BE2C (cell line): ENCODE measurements at regions not wholly inside any gene's neighbourhood (a gene's known extent, or its start where the extent isn't known, plus 50 kb on each side); places are given as distances from the start of the nearest gene placed in this dataset.

Experiments
- DNase-seq: peaks from one replicate; pipeline ENCODE4 v3.0.0-alpha.2; 2020
- H3K27me3 ChIP-seq: fragments of 250-450 bp; sonication (Bioruptor Pico); 2 replicates; pipeline ENCODE4 v1.5.1; 2020; ENCODE audit warnings: mild to moderate bottlenecking
- H3K36me3 ChIP-seq: fragments of 250-450 bp; sonication (Bioruptor Pico); 2 replicates; pipeline ENCODE4 v1.5.1; 2020; ENCODE audit warnings: mild to moderate bottlenecking
- H3K4me1 ChIP-seq: fragments of 250-450 bp; sonication (Bioruptor Pico); 2 replicates; pipeline ENCODE4 v1.5.1; 2020
- H3K4me3 ChIP-seq: 2 replicates; pipeline ENCODE4 v1.5.1; 2011; ENCODE audit warnings: low read depth, low read length
- H3K9me3 ChIP-seq: fragments of 250-450 bp; sonication (Bioruptor Pico); 2 replicates; pipeline ENCODE4 v1.5.1; 2020
- TF ChIP-seq, protein P1 (sequence below): IDR thresholded peaks from 2 replicates; pipeline ENCODE4 v1.5.1; 2012; ENCODE audit warnings: mild to moderate bottlenecking, low read depth, low read length

- TF ChIP-seq, protein P1, sequence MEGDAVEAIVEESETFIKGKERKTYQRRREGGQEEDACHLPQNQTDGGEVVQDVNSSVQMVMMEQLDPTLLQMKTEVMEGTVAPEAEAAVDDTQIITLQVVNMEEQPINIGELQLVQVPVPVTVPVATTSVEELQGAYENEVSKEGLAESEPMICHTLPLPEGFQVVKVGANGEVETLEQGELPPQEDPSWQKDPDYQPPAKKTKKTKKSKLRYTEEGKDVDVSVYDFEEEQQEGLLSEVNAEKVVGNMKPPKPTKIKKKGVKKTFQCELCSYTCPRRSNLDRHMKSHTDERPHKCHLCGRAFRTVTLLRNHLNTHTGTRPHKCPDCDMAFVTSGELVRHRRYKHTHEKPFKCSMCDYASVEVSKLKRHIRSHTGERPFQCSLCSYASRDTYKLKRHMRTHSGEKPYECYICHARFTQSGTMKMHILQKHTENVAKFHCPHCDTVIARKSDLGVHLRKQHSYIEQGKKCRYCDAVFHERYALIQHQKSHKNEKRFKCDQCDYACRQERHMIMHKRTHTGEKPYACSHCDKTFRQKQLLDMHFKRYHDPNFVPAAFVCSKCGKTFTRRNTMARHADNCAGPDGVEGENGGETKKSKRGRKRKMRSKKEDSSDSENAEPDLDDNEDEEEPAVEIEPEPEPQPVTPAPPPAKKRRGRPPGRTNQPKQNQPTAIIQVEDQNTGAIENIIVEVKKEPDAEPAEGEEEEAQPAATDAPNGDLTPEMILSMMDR = no peak
- Histone ChIP-seq H3K27me3 (no peaks in the 10 kb centered on the region), H3K36me3 (no peaks in the 10 kb centered on the region), H3K4me3 (no peak overlapping the region), H3K9me3 (no peaks in the 10 kb centered on the region), H3K4me1 (no peaks in the 10 kb centered on the region)
- no peak for DNase-seq
Observed at GRCh38 chr1:191693797-191694196, 464.5 kb upstream of the RGS18 start.

- no peak for DNase-seq
- Histone ChIP-seq H3K27me3 (no peaks in the 10 kb centered on the region), H3K9me3 (no peaks in the 10 kb centered on the region), H3K4me1 (no peaks in the 10 kb centered on the region; the same call in 1 of the 2 replicates), H3K4me3 (no peak overlapping the region), H3K36me3 (no peaks in the 10 kb centered on the region)
- TF ChIP-seq, protein P1 = no peak
Observed at GRCh38 chr1:191695865-191696264, 462.4 kb upstream of the RGS18 start.

DNA sequence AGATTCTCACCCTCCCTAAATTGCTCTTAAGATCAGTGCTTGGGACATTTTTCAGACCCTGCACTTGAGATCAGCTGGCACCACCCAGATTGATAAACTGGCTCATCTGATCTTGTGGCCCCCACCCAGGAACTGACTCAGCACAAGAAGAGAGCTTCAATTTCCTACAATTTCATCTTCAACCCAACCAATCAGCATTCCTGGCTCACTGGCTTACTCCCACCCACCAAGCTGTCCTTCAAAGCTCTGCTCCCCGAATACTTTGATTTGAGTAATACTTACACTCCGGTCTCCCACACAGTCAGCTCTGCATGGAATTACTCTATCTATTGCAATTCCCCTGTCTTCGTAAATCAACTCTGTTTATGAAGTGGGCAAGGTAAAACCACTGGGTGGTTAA lies 461.9 kb upstream of the RGS18 start:
- Histone ChIP-seq H3K36me3 (no peaks in the 10 kb centered on the region), H3K4me1 (no peaks in the 10 kb centered on the region; the same call in 1 of the 2 replicates), H3K9me3 (no peaks in the 10 kb centered on the region), H3K27me3 (no peaks in the 10 kb centered on the region), H3K4me3 (no peak overlapping the region)
- no peak for DNase-seq
- TF ChIP-seq, protein P1 = no peak

- H3K4me1 ChIP-seq = no peaks in the 10 kb centered on the region; the same call in 1 of the 2 replicates
- no peaks in the 10 kb centered on the region for H3K9me3 ChIP-seq
- H3K27me3 ChIP-seq = no peaks in the 10 kb centered on the region
- DNase-seq = no peak
- no peaks in the 10 kb centered on the region for H3K36me3 ChIP-seq
- TF ChIP-seq, protein P1 = no peak
- H3K4me3 ChIP-seq = no peak overlapping the region
Observed at GRCh38 chr1:191697556-191697955, 460.7 kb upstream of the RGS18 start.

DNA sequence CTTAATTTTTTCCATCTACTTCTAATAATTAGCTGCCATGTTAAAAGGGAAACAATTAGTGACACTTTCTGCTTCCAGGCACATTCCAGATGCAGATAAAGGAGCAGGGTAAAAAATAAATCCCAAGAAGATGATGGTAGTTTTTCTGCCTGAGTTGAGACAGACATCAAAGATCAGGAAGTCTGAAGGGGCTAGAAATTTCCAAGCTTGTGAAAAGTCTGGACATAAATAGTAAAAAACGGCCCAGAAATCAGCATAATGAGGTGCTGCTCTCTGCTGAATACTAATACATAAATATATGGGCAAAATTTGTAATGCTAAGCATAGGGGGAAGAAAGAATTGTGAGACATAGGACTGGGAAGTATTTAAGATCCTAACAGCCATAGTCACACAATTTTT lies 460.0 kb upstream of the RGS18 start:
- Histone ChIP-seq H3K4me3 (no peak overlapping the region), H3K4me1 (no peaks in the 10 kb centered on the region; the same call in 1 of the 2 replicates), H3K9me3 (no peaks in the 10 kb centered on the region), H3K27me3 (no peaks in the 10 kb centered on the region), H3K36me3 (no peaks in the 10 kb centered on the region)
- TF ChIP-seq, protein P1 = no peak
- DNase-seq = no peak

DNA sequence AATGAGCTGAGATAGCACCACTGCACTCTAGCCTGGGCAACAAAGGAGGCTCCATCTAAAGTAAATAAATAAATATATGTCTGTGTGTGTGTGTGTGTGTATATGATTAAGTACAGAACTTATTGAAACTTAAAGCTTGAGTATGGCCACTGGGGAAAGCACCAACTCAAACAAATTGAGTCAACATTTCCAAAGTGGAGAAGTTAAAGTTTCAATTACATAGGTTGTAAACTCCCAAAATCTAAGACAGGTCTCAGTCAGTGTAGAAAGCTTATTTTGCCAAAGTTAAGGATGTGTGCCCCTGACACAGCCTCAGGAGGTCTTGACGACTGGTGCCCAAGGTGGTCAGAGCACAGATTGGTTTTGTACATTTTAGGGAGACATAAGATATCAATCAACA lies 458.9 kb upstream of the RGS18 start:
- H3K27me3 ChIP-seq = no peaks in the 10 kb centered on the region
- no peaks in the 10 kb centered on the region; the same call in 1 of the 2 replicates for H3K4me1 ChIP-seq
- no peaks in the 10 kb centered on the region for H3K9me3 ChIP-seq
- no peak overlapping the region for H3K4me3 ChIP-seq
- no peak for DNase-seq
- TF ChIP-seq, protein P1 = no peak
- H3K36me3 ChIP-seq = no peaks in the 10 kb centered on the region
